ENCODE measurements at regions not wholly inside any gene's neighbourhood (a gene's known extent, or its start where the extent isn't known, plus 50 kb on each side); places are given as distances from the start of the nearest gene placed in this dataset.

DNA sequence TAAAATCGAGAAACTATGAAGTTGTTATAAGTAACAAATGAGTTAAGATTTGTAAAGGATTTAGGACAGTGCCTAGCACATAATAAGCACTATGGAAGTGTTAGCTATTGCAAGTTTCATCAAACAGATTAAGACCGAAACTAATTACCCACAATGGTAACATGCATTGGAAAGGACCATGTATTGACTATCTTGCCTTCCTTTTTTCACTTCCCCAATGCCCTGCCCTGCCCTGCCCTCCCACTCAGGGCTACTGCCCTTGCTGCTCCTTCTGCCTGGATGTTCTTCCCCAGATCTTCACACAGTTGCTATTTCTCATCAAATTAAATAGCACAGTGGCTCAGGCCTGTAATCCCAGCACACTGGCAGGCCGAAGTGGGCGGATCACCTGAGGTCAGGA is 202.1 kb upstream of the PSMD7 start:
- DNase-seq (ENCODE audit: low spot score) (no peak), ATAC-seq (no peak)
- 0 out of 2 replicates have a peak, but pooled peaks cover 7% of the 10 kb centered on the region for H3K9me2 ChIP-seq (ENCODE audit: insufficient read depth)
- H3K79me2 ChIP-seq (replicated peaks; ENCODE audit: insufficient read depth), result no peaks in the 10 kb centered on the region
- Mint-ChIP-seq H3K9me3 (no peaks in the 10 kb centered on the region; the same call in 2 of the 3 replicates), H3K4me3 (no peak overlapping the region), H3K36me3 (ENCODE audit: low read depth) (peaks cover 3% of the 10 kb centered on the region; the same call in 1 of the 3 replicates), H3K4me1 (peaks cover 13% of the 10 kb centered on the region), H3K27me3 (ENCODE audit: insufficient read depth, low read depth, poor library complexity) (peaks cover 2% of the 10 kb centered on the region), H3K27ac (no peak overlapping the region)
- no peak overlapping the region for H2AFZ ChIP-seq
- no peak overlapping the region for H3K4me3 ChIP-seq
- peaks cover 11% of the 10 kb centered on the region for H3K4me1 ChIP-seq (ENCODE audit: insufficient read depth)
- no peaks in the 10 kb centered on the region for H3K36me3 ChIP-seq (ENCODE audit: insufficient read depth)
- TF ChIP-seq POLR2AphosphoS5 (IDR thresholded peaks at IDR 0.05; ENCODE audit: low read depth) (no peak), STAT1 (IDR thresholded peaks at IDR 0.05; ENCODE audit: unreplicated experiment) (no peak)
- TF ChIP-seq, protein P1, sequence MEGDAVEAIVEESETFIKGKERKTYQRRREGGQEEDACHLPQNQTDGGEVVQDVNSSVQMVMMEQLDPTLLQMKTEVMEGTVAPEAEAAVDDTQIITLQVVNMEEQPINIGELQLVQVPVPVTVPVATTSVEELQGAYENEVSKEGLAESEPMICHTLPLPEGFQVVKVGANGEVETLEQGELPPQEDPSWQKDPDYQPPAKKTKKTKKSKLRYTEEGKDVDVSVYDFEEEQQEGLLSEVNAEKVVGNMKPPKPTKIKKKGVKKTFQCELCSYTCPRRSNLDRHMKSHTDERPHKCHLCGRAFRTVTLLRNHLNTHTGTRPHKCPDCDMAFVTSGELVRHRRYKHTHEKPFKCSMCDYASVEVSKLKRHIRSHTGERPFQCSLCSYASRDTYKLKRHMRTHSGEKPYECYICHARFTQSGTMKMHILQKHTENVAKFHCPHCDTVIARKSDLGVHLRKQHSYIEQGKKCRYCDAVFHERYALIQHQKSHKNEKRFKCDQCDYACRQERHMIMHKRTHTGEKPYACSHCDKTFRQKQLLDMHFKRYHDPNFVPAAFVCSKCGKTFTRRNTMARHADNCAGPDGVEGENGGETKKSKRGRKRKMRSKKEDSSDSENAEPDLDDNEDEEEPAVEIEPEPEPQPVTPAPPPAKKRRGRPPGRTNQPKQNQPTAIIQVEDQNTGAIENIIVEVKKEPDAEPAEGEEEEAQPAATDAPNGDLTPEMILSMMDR (conservative IDR thresholded peaks at IDR 0.05; ENCODE audit: low read depth in 2 of 2), result no peak
- H3K27ac ChIP-seq (ENCODE audit: low read depth), result no peak overlapping the region
- H4K20me1 ChIP-seq (replicated peaks; ENCODE audit: insufficient read depth), result no peaks in the 10 kb centered on the region
- no peak overlapping the region for H3K4me2 ChIP-seq
- H3F3A ChIP-seq (replicated peaks; ENCODE audit: low read depth), result 0 out of 2 replicates have a peak, but pooled peaks cover 3% of the 10 kb centered on the region
- H3K27me3 ChIP-seq (ENCODE audit: insufficient read depth), result no peaks in the 10 kb centered on the region

DNA sequence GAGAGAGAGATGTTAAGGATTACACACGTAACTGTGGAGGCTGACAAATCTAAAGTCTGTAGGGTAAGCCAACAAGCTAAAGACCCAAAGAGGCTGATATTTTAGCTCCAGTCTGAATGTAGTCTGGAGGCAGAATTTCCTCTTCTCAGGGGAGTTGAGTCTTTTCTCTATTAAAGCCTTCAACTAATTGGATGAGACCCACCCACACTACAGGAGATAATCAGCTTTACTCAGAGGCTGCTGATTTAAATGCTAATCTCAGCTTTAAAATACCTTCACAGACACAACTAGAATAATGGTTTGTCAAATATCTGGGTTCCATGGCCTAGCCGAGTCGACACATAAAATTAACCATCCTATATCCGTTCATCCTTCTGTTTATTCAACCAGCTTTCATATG is 204.3 kb upstream of the PSMD7 start:
- H3K4me1 Mint-ChIP-seq, result peaks cover under 1% of the 10 kb centered on the region; the same call in 2 of the 3 replicates
- no peaks in the 10 kb centered on the region for H3K36me3 Mint-ChIP-seq (ENCODE audit: low read depth)
- no peaks in the 10 kb centered on the region for H3K79me2 ChIP-seq (replicated peaks; ENCODE audit: insufficient read depth)
- H4K20me1 ChIP-seq (replicated peaks; ENCODE audit: insufficient read depth), result no peaks in the 10 kb centered on the region
- H3K36me3 ChIP-seq (ENCODE audit: insufficient read depth), result no peaks in the 10 kb centered on the region
- no peak overlapping the region for H3K27ac ChIP-seq (ENCODE audit: low read depth)
- H3F3A ChIP-seq (replicated peaks; ENCODE audit: low read depth), result no peaks in the 10 kb centered on the region
- H3K9me3 Mint-ChIP-seq, result no peaks in the 10 kb centered on the region
- 0 out of 2 replicates have a peak, but pooled peaks cover 6% of the 10 kb centered on the region for H3K9me2 ChIP-seq (ENCODE audit: insufficient read depth)
- no peak overlapping the region for H3K27ac Mint-ChIP-seq
- ATAC-seq, result no peak
- H2AFZ ChIP-seq, result no peak overlapping the region
- H3K4me3 ChIP-seq, result no peak overlapping the region
- H3K27me3 Mint-ChIP-seq (ENCODE audit: insufficient read depth, low read depth, poor library complexity), result peaks cover 2% of the 10 kb centered on the region
- no peak for DNase-seq (ENCODE audit: low spot score)
- H3K4me1 ChIP-seq (ENCODE audit: insufficient read depth), result 0 out of 2 replicates have a peak, but pooled peaks cover 1% of the 10 kb centered on the region
- no peak overlapping the region for H3K4me2 ChIP-seq
- no peak overlapping the region for H3K4me3 Mint-ChIP-seq
- H3K27me3 ChIP-seq (ENCODE audit: insufficient read depth), result no peaks in the 10 kb centered on the region
- no peak for TF ChIP-seq STAT1 (IDR thresholded peaks at IDR 0.05; ENCODE audit: unreplicated experiment)
- TF ChIP-seq ZNF331 (CRISPR knock-in tag; IDR thresholded peaks at IDR 0.05; ENCODE audit: low read depth), result no peak
- TF ChIP-seq, protein P2, sequence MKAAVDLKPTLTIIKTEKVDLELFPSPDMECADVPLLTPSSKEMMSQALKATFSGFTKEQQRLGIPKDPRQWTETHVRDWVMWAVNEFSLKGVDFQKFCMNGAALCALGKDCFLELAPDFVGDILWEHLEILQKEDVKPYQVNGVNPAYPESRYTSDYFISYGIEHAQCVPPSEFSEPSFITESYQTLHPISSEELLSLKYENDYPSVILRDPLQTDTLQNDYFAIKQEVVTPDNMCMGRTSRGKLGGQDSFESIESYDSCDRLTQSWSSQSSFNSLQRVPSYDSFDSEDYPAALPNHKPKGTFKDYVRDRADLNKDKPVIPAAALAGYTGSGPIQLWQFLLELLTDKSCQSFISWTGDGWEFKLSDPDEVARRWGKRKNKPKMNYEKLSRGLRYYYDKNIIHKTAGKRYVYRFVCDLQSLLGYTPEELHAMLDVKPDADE (IDR thresholded peaks at IDR 0.05), result no peak
- TF ChIP-seq CREB1 (CRISPR knock-in tag; IDR thresholded peaks at IDR 0.05; ENCODE audit: low read depth), result no peak
- TF ChIP-seq NANOG (IDR thresholded peaks at IDR 0.05; ENCODE audit: borderline replicate concordance), result no peak
- TF ChIP-seq JUNB (IDR thresholded peaks at IDR 0.05; ENCODE audit: unreplicated experiment), result no peak
- TF ChIP-seq, protein P1 (conservative IDR thresholded peaks at IDR 0.05; ENCODE audit: low read depth in 2 of 2), result no peak
- no peak for TF ChIP-seq ZNF114 (CRISPR knock-in tag; IDR thresholded peaks at IDR 0.05)
- TF ChIP-seq, protein P3, sequence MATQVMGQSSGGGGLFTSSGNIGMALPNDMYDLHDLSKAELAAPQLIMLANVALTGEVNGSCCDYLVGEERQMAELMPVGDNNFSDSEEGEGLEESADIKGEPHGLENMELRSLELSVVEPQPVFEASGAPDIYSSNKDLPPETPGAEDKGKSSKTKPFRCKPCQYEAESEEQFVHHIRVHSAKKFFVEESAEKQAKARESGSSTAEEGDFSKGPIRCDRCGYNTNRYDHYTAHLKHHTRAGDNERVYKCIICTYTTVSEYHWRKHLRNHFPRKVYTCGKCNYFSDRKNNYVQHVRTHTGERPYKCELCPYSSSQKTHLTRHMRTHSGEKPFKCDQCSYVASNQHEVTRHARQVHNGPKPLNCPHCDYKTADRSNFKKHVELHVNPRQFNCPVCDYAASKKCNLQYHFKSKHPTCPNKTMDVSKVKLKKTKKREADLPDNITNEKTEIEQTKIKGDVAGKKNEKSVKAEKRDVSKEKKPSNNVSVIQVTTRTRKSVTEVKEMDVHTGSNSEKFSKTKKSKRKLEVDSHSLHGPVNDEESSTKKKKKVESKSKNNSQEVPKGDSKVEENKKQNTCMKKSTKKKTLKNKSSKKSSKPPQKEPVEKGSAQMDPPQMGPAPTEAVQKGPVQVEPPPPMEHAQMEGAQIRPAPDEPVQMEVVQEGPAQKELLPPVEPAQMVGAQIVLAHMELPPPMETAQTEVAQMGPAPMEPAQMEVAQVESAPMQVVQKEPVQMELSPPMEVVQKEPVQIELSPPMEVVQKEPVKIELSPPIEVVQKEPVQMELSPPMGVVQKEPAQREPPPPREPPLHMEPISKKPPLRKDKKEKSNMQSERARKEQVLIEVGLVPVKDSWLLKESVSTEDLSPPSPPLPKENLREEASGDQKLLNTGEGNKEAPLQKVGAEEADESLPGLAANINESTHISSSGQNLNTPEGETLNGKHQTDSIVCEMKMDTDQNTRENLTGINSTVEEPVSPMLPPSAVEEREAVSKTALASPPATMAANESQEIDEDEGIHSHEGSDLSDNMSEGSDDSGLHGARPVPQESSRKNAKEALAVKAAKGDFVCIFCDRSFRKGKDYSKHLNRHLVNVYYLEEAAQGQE (IDR thresholded peaks at IDR 0.05; ENCODE audit: unreplicated experiment), result no peak
- TF ChIP-seq EZH2 (IDR thresholded peaks at IDR 0.05; ENCODE audit: low read depth, unreplicated experiment), result no peak
- TF ChIP-seq EZH2phosphoT487 (IDR thresholded peaks at IDR 0.05; ENCODE audit: unreplicated experiment), result no peak
